Fibroblast of skin of back (primary cell): ENCODE measurements at regions not wholly inside any gene's neighbourhood (a gene's known extent, or its start where the extent isn't known, plus 50 kb on each side); places are given as distances from the start of the nearest gene placed in this dataset.

ENCODE experiments used
- DNase-seq: peaks from one replicate; pipeline ENCODE4 v3.0.0-alpha.2; 2013

DNA sequence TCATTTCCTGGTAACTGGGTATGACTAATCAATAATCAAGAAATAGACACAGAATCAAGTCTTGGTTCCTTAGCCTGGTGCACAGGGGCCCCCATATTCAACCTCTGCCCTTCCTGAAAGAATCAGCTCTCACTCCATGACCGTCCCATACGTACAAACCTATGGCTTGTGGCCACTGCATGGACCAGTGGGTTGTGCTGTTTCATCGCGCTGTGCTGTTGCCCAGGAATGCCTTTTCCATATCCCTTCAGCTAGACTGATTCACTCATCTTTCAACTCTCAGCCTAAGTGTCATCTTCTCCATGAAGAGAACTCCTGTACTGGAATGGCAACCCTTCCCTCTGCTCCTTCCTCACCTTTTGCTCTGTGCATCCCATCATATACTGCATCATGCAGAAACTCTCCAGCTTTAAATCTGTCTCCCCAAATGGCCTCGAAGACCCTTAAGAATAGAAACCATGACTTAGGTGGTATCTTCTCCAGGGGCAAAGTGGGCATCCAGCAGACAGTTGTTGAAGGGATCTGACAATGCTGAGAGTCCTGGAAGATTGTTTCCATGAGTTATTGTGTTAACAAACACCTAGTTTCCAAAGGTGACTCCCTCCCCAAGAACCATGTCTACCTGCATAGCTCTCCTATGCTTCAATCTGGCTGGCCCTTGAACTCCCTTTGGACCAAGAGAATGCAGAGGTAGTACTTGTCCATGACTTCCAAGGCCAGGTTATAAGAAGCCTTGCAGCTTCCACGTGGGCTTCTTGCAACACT is 180.8 kb downstream of the ACTL7B start:
- DNase-seq, result no peak

DNA sequence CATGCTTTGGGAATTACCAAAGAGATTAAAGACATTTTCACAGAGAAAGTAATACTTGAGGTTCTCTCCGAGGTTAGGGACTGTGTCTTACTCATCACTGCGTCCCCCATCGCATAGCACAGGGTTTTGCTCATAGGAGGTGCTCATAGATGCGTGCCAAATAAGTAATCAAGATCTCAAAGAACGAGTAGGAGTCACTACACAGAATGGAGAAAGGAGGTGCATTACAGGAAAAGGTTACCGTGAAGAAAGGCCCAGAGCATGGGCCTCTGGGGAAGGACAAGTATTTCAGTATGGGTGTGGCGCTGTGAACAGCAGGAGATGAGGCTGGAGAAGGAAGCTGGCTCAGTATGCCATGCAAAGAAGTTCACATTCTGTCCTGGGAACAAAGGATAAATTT is 182.4 kb downstream of the ACTL7B start:
- DNase-seq, result peak; percentile 95

DNA sequence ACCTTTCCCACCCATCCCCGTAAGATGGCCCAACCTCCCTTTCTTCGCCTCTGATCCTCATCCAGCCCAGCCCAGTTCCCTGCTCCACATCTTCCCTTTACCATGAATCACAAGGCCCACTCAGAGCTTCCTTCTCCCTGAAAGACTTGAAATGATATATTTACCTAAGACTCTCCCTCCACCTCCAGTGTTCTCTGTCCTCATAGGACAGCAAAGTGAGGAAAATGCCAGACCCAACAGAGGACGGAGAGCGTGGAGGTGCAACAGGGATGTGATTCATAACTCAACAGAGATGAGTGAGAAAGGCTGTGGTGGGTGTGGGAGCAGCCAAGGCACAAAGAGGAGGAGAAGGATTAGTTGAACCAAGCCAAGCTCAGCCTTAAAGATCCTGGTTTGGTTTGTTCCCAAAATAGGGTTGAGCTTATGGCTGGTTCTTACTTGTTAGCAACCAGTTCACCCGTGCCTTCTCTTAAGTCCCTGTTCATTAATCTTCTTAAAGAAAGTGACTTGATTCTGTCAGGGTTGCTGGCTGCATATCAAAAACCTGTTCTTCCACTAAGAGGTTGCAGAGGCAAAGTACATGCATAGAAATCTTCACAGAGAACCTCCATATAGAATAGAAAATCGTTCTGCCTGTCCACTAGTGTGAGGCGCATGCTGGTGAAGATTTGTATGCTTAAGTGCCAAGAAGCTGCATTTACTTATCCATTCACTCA is 183.2 kb downstream of the ACTL7B start:
- peak; percentile 76 for DNase-seq

- DNase-seq, result peak; percentile 98
Measured at GRCh38 chr9:108671794-108672193, 184.0 kb downstream of the ACTL7B start.

GRCh38 chr9:108671176-108671575 is 184.6 kb downstream of the ACTL7B start:
- peak; percentile 79 for DNase-seq

DNA sequence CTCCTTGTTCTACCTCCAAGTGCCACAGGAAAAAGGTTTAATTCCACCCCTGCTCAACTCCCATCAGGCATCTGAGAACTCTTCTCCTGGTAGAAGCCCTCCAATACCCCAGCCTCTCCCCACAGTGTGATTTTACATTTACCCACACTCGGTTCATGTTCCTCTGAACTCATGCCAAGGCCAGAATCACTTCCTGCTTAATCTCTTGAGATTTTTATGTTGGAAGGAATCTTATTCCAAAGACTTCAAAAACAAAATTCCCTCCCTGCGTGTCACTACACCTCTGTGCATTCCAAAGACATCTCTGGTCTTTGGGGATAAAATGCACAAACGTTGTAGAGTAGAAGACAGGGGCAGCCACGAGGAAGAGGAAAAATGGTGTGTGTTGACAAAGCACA is 186.8 kb downstream of the ACTL7B start:
- DNase-seq, result peak; percentile 59

DNA sequence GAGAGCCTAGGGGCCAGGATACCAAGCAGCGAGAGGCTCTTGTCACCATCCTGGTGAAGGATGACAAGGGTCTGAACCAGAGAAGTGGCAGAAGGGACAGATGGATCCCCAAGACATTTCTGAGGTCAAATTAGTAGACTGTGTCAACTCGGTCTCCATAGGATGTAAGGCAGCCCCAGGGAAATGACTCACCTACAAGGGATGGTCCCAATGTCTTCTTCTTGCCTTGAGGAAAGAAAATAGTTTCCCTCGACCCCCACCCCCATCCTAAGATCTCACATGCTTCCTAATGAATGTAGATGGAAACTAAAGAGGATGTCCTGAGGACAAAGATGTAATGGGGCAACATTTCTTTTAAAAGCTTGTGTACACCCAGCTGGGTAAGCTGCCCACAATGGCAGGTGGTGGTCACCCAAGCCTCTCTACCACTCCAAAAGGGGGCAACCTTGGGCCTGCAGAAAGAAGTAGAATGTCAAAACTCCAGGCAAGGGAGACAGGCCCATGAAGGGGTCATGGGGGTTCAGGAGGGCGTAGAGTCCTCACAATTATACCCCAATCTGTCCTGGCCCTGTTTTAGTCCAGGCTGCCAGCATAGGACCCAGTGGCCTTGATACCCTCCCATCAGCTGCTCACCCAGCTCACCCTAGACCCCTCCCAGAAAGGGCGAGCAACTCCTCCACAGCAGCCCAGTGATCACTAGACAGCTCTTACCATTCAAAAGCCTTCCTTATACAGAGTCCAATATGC is 187.4 kb downstream of the ACTL7B start:
- DNase-seq, result peak; percentile 66

DNA sequence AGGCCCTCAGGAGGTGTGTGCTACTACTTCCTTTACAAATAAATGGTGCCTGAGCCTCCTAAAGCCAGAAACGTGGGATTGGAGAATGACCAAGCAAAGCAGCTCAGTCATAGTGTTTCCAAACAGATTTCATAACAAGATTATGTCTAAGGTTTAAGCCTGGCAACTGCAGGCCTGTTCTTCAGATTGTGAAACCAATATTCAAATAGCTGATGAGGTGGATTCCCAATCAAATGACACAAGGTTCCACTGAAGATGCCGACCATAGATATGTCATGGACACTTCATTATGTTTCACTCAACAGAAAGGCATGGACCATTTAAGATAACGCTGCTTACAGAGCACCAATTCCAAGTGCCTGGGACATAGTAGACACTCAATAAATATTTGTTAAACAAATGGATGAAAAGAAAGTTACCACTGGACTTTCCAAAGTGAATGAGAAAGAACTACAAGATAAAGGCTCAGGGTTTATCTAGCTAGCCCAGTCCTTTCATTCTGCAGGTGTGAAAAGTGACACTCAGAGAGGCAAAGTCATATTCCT is 189.5 kb downstream of the ACTL7B start:
- DNase-seq, result no peak

DNA sequence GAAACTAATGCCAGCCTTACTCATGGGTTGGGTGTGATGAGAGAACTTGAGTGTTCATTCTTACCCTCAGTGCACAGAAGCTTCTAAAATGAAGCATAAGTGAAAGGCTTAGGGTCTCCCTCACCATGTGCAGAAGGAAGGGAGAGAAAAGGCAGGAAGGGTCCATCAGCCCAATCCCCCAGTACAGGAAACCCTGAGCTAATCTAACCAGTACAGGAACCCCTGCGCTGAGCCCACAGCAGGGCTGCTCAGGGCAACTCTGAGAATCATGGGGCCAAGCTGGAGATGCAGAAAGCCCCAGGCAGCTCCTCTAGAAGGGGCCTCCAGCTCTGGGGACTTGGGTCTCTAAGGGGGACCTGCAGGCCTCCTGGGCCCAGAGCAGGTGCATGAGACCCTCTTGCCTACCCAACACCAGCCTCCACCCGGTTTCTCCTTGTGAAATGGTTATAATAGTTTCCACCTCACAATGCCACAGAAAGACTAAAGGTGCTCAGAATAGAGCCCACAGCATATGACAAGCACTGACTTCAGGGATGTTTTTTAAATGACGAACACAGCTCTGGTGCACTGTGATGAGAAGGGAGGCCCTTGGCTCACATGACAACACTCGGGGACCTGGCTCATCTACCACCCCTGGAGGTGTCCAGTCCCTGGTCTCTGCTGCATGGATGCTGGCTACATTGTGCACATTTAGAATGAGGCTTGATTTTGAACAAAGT is 190.1 kb downstream of the ACTL7B start:
- DNase-seq, result no peak

GRCh38 chr9:108664309-108665255 is 191.2 kb downstream of the ACTL7B start:
- DNase-seq, result peak; percentile 62

- peak; percentile 38 for DNase-seq
Measured at GRCh38 chr9:108663422-108663821, 192.4 kb downstream of the ACTL7B start.

GRCh38 chr9:108662956-108663355 is 192.8 kb downstream of the ACTL7B start:
- DNase-seq, result no peak

DNA sequence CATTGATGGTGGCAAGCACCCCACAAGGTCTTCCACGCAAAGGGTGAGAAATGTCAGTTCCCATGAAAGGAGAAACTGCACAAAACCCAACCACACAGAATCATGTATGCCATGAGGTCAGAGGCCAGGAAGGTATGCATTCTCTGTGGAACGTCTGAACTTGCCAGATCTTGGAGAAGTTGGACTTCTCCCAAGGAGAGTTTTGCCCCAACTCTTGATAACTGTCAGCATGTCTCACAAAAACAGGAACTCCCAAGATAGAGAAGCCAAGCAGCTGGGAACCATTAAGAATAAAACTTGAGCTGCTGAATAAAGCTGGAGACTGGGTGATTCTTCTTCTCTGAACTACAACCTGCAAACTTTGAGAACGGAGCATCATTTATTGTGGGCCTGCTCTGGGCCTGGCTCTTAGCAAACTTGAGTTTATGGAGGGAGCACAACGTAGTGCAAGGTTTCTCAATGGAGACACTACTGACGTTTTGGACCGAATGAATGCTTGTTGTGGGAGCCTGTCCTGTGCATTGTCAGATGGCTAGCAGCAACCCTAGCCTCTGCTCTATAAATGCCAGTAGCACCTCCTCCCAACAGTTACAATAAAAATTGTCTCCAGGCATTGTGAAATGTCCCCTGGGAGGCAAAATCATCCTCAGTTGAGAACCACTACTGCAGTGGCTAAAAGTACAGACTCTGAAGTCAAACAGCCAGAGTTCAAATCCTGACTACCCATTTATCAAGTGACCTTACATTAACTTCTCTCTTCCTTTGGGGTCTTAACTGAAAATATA is 193.5 kb downstream of the ACTL7B start:
- no peak for DNase-seq

DNA sequence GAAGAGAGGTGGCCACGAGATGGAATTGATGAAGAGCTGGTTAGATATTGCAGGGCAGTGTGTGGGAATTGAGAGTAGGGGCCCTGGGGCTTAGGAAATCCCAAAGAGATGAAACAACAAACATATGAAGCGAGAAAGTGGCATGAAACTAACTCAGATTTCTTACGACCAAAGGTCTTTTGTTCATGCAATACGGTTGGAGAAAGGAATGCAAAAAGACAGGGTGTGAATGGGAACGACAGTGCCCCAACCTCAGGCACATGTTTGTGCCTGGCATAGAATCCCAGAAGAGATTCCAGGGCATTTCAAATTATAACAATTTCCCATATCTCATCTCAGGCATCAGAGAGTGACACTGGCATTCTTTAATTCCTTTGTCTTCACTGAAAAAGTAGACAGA is 199.2 kb downstream of the ACTL7B start:
- DNase-seq, result no peak

DNA sequence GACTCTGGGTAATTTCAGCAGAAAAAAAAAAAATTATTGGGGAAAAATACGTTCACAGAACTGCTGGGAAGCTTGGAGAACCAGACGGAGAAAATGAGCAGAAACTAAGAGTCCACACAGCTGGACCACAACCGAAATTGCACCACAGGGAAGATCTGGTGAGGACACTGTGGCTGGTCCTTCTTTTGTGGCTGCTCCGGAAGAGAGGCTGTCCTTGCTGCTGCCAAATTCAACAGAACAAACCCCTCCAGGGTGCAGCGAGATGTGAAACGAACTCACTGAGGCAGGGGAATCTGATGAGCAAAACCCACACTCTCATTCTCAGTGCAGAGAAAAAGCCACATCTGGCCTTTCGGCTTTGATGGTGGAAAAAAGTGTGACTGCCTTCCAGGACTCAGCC is 200.0 kb downstream of the ACTL7B start:
- DNase-seq, result no peak

DNA sequence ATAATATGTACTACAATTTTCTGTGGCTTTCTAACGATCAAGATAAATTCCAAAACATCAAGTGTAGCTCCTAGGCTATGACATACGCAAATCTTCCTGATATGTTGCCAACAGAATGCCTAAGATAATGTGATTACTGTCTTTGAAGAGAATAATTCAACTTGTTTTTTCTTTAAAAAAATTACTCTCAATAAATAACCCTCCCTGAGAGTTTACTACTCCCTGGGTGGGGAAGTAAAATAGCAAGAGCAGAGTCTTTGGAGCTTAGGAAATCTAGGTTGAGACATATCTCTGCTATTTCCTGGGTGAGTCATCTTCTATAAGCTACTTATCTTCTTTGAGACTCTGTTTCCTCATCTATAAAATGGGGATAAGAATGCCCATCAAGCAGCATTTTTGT is 201.2 kb downstream of the ACTL7B start:
- DNase-seq, result peak; percentile 65

DNA sequence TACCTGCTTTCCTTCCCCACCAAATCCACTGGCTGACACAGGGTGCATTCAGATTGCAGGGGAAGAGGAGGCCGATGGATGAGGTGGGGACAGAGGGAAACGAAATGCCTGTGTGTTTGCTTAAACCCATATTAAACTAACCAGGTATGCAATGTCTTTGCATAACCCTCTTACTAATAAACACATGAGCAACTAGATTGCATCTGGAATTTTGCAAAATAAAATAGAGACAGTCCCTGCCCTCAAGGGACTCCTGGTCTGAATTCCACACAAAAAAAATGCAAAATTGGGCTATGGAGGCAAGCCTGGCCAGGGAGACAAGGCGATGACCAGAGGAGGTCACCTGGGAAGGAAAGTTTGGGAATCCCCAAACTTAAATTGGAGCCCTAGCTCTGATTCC is 202.9 kb downstream of the ACTL7B start:
- no peak for DNase-seq

- DNase-seq, result no peak
Measured at GRCh38 chr9:108650826-108651225, 205.0 kb downstream of the ACTL7B start.

DNA sequence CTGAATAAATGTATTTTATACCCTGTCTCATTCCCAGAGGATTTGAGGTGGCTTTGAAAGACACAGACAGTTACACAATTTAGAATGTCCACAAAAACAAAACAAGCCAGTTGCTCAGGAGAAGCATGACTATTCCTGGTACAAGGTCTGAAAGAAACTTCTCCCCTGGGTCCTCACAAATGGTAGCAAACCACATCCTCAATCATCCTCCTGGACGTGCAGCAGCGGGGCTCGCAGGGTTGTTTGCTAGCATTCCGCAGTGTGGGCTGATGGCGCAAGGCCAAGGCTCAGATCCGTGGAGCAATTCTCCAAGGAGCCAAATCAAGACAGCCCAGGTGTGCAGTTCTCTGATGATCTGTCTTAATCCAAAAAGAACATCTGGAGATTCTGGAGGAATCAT is 210.3 kb downstream of the ACTL7B start:
- DNase-seq, result peak; percentile 76

DNA sequence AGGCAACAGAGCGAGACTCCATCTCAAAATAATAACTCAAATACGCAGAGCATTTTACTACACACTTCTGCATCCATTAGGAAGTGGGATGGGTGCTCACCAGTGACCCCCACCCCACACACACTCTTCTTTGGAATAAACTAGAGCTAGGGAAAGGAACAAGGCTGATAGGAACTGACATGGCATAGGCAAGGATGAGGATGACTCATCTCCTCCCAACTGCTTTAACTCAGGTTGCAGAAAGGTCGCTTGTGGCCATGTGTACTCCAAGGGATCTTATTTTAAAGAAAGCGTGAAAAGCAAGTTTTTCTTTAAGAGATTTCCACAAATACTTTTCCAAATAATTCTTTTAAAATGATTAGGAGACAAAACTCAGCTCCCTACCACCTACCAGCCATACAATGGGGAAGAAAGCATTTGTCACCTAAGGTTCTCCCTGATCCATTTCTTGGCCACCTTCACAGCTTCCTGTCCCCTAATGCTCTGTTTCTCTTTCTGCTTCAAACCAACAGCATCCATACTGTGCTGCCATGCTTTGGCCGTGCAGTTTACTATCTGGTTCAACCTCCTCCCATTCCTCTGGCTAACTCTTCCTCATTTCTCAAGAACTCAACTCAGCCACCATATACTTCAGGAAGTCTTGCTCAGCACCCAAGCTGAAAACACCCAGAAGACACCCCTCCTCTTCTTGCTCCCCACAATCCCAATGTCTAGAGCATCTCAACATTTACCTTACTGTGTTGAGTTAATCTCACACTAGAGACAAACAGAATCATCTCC is 211.9 kb downstream of the ACTL7B start:
- peak; percentile 41 for DNase-seq
